ENCODE measurements at regions not wholly inside any gene's neighbourhood (a gene's known extent, or its start where the extent isn't known, plus 50 kb on each side); places are given as distances from the start of the nearest gene placed in this dataset.

DNA sequence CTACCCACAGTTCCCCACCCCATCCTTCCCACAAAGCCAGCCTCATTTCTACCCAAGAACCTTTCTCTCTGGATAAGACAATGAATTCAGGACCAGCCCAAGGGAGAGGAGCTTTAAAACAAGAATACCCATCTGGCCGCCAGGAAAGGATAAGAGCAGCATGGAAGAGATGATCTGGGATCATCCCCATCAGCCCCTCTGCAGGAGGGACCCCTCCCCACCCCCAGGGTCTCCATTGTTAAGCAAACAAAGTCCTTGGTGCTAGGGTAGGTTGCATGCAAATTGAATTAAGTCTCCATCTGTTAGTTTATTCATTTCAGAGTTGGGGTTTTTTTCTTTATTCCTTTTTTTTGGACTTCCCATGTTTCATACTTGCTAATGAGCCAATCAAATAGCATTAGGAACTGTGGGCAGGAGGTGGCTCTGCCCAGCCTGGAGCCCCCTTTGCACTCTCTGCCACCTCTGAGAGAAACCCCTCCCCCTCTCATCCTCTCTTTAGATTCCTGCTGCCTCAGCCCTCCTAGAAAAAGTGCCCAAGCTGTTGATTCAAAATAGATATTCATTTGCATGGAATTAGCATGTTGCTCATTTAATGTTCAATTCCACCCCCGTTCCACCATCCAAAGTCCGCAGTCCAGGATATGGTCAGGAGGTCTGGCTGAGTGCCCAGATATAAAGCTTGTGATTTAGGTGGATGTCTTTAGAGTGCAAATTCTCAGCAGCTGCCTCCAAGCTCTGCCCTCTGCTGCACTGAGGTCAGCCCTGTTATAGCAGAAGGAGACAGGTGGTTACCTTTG lies 138.5 kb upstream of the NCAM1 start:
- Histone ChIP-seq H3K4me1 (ENCODE audit: control insufficient read depth in 4 of 4, insufficient read depth in 4 of 4, low read length in 3 of 4) (peaks cover 0 to 4% (median 0%) of the 10 kb centered on the region in 4 donors), H3K9me3 (ENCODE audit: control insufficient read depth in 4 of 4, low read length in 3 of 4) (peaks cover 0 to 6% (median 3%) of the 10 kb centered on the region in 4 donors), H3K27me3 (ENCODE audit: control insufficient read depth in 4 of 4, insufficient read depth in 4 of 4, low read length in 3 of 4) (peaks cover 0 to 3% (median 0%) of the 10 kb centered on the region in 4 donors), H3K4me3 (ENCODE audit: low read depth in 1 of 3, low read length in 3 of 3) (no peak overlapping the region), H3K36me3 (ENCODE audit: control insufficient read depth in 4 of 4, insufficient read depth in 3 of 4, low read depth in 1 of 4, low read length in 3 of 4) (no peaks in the 10 kb centered on the region), H3K9ac (ENCODE audit: low read depth in 1 of 2, low read length in 2 of 2) (no peak overlapping the region), H3K27ac (ENCODE audit: low read depth in 1 of 2, low read length in 2 of 2) (no peak overlapping the region)
- WGBS, result 26% methylated on average over 3 of the region's 3 CpGs
- peak; percentile 62 for TF ChIP-seq HNF4G (IDR thresholded peaks at IDR 0.05)
- peak; percentile 86 to 92 for TF ChIP-seq HNF4A (conservative IDR thresholded peaks at IDR 0.05)
- peak in 1 of 2 donors; percentile 4 for TF ChIP-seq RXRA (IDR thresholded peaks at IDR 0.05)
- peak; percentile 16 for TF ChIP-seq SP1 (IDR thresholded peaks at IDR 0.05)
- no peak for TF ChIP-seq GABPA (IDR thresholded peaks at IDR 0.05 in 1 of 2, conservative IDR thresholded peaks at IDR 0.05 in 1 of 2)
- DNase-seq (ENCODE audit: low spot score), result no peak

DNA sequence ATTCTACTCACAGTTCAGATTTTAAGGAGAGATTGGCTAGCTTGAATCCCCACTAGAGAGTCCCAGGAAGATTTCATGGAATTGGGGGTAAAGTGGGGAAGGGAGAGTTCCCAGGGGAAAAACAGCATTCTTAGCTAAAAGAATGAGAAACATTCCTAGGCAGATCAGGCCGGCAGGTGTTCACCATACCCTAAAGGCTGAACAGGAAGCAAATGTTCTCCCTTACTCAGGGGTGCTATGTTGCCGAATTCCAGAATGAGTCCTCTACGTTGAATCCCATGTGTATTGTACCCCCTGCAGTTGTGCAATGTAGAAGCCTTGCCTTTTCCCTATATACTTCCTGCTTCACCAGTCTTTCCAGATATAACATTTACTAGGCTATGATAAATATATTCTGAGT lies 135.2 kb upstream of the NCAM1 start:
- Histone ChIP-seq H3K9ac (ENCODE audit: low read depth in 1 of 2, low read length in 2 of 2) (no peak overlapping the region), H3K27ac (ENCODE audit: low read depth in 1 of 2, low read length in 2 of 2) (no peak overlapping the region), H3K36me3 (ENCODE audit: control insufficient read depth in 4 of 4, insufficient read depth in 3 of 4, low read depth in 1 of 4, low read length in 3 of 4) (no peaks in the 10 kb centered on the region), H3K9me3 (ENCODE audit: control insufficient read depth in 4 of 4, low read length in 3 of 4) (peaks cover 0 to 7% (median 6%) of the 10 kb centered on the region in 4 donors), H3K4me1 (ENCODE audit: control insufficient read depth in 4 of 4, insufficient read depth in 4 of 4, low read length in 3 of 4) (peaks cover 0 to 4% (median 0%) of the 10 kb centered on the region in 4 donors), H3K27me3 (ENCODE audit: control insufficient read depth in 4 of 4, insufficient read depth in 4 of 4, low read length in 3 of 4) (peaks cover 0 to 3% (median 0%) of the 10 kb centered on the region in 4 donors), H3K4me3 (ENCODE audit: low read depth in 1 of 3, low read length in 3 of 3) (no peak overlapping the region)
- TF ChIP-seq, protein P1, sequence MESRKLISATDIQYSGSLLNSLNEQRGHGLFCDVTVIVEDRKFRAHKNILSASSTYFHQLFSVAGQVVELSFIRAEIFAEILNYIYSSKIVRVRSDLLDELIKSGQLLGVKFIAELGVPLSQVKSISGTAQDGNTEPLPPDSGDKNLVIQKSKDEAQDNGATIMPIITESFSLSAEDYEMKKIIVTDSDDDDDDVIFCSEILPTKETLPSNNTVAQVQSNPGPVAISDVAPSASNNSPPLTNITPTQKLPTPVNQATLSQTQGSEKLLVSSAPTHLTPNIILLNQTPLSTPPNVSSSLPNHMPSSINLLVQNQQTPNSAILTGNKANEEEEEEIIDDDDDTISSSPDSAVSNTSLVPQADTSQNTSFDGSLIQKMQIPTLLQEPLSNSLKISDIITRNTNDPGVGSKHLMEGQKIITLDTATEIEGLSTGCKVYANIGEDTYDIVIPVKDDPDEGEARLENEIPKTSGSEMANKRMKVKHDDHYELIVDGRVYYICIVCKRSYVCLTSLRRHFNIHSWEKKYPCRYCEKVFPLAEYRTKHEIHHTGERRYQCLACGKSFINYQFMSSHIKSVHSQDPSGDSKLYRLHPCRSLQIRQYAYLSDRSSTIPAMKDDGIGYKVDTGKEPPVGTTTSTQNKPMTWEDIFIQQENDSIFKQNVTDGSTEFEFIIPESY (IDR thresholded peaks at IDR 0.05), result no peak
- TF ChIP-seq GABPA (IDR thresholded peaks at IDR 0.05 in 1 of 2, conservative IDR thresholded peaks at IDR 0.05 in 1 of 2) (no peak), HNF4A (conservative IDR thresholded peaks at IDR 0.05) (no peak), ATF3 (IDR thresholded peaks at IDR 0.05) (no peak), JUND (IDR thresholded peaks at IDR 0.05) (no peak)
- DNase-seq (ENCODE audit: low spot score), result no peak
- WGBS, result 51% methylated on average over 3 of the region's 3 CpGs

- Histone ChIP-seq H3K4me3 (ENCODE audit: low read depth in 1 of 3, low read length in 3 of 3) (no peak overlapping the region), H3K27ac (ENCODE audit: low read depth in 1 of 2, low read length in 2 of 2) (no peak overlapping the region), H3K4me1 (ENCODE audit: control insufficient read depth in 4 of 4, insufficient read depth in 4 of 4, low read length in 3 of 4) (peaks cover 0 to 4% (median 0%) of the 10 kb centered on the region in 4 donors), H3K27me3 (ENCODE audit: control insufficient read depth in 4 of 4, insufficient read depth in 4 of 4, low read length in 3 of 4) (peaks cover 0 to 5% (median 0%) of the 10 kb centered on the region in 4 donors), H3K36me3 (ENCODE audit: control insufficient read depth in 4 of 4, insufficient read depth in 3 of 4, low read depth in 1 of 4, low read length in 3 of 4) (no peaks in the 10 kb centered on the region), H3K9ac (ENCODE audit: low read depth in 1 of 2, low read length in 2 of 2) (no peak overlapping the region), H3K9me3 (ENCODE audit: control insufficient read depth in 4 of 4, low read length in 3 of 4) (peaks cover 0 to 7% (median 6%) of the 10 kb centered on the region in 4 donors)
- WGBS, result 93% methylated on average over 1 of the region's 1 CpG
- DNase-seq (ENCODE audit: low spot score), result no peak
- TF ChIP-seq EGR1 (IDR thresholded peaks at IDR 0.05; ENCODE audit: low read depth in 2 of 2), result no peak
- no peak for TF ChIP-seq ATF3 (IDR thresholded peaks at IDR 0.05)
- TF ChIP-seq FOXA2 (IDR thresholded peaks at IDR 0.05), result no peak
- TF ChIP-seq YY1 (IDR thresholded peaks at IDR 0.05), result no peak
- no peak for TF ChIP-seq JUND (IDR thresholded peaks at IDR 0.05)
- no peak for TF ChIP-seq NR2F2 (IDR thresholded peaks at IDR 0.05)
- TF ChIP-seq MAX (IDR thresholded peaks at IDR 0.05), result no peak
- TF ChIP-seq SP1 (IDR thresholded peaks at IDR 0.05), result no peak
- TF ChIP-seq TAF1 (conservative IDR thresholded peaks at IDR 0.05), result no peak
- TF ChIP-seq, protein P2, sequence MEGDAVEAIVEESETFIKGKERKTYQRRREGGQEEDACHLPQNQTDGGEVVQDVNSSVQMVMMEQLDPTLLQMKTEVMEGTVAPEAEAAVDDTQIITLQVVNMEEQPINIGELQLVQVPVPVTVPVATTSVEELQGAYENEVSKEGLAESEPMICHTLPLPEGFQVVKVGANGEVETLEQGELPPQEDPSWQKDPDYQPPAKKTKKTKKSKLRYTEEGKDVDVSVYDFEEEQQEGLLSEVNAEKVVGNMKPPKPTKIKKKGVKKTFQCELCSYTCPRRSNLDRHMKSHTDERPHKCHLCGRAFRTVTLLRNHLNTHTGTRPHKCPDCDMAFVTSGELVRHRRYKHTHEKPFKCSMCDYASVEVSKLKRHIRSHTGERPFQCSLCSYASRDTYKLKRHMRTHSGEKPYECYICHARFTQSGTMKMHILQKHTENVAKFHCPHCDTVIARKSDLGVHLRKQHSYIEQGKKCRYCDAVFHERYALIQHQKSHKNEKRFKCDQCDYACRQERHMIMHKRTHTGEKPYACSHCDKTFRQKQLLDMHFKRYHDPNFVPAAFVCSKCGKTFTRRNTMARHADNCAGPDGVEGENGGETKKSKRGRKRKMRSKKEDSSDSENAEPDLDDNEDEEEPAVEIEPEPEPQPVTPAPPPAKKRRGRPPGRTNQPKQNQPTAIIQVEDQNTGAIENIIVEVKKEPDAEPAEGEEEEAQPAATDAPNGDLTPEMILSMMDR (IDR thresholded peaks at IDR 0.05; ENCODE audit: low read depth, low read length, missing input control), result no peak
- TF ChIP-seq HNF4A (conservative IDR thresholded peaks at IDR 0.05), result no peak
Measured at GRCh38 chr11:112826788-112827187, 134.4 kb upstream of the NCAM1 start.

Data from liver (tissue), 8 donors.